ENCODE measurements at regions not wholly inside any gene's neighbourhood (a gene's known extent, or its start where the extent isn't known, plus 50 kb on each side); places are given as distances from the start of the nearest gene placed in this dataset.
A peak's percentile ranks its signal among the peaks of the same experiment; 100 is the strongest.

GRCh38 chr12:92528586-92528985 lies 174.2 kb upstream of the PLEKHG7 start:
- no peak for DNase-seq

GRCh38 chr12:92528097-92528496 lies 174.7 kb upstream of the PLEKHG7 start:
- no peak for DNase-seq

DNA sequence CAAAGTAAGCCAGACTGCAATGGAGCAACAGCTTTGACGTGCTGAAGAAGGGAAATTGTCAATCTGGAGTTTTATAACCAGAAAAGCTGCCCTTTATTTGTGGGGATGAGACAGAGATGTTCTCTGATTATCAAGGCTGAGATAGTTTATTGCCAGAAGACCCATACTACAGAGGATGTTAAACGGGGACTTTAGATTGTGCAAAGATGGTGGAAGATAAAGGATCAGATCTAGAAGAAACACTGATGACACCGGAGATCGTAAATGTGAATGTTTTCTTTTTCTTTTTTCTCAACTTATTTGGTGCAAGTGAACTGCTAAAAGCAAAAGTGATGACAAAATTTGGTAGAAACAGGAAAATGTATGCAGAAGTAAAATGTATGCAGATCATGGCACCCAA lies 178.3 kb upstream of the PLEKHG7 start:
- no peak for DNase-seq

- DNase-seq, result no peak
Measured at GRCh38 chr12:92520511-92520910, 182.3 kb upstream of the PLEKHG7 start.

GRCh38 chr12:92519284-92519683 lies 183.5 kb upstream of the PLEKHG7 start:
- DNase-seq, result no peak

DNA sequence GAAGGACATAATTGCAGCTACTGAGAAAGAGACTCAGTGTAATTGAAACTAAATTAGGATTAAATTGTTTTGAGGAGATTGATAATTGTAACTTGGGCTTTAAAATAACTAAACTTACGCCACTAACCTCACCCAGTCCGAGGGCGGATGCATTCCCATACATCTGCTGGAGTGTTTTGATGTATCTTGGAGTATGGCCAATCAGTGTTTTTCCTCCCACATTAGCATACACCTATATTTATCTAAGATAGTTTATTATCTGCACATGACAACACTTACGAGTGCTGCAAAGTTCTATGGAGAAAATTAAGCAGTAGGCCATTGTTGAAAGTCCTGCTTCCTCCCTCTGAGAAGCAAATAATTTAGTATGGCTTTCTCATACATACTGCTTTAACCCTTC lies 184.7 kb upstream of the PLEKHG7 start:
- DNase-seq, result no peak

GRCh38 chr12:92516277-92516600 lies 186.6 kb upstream of the PLEKHG7 start:
- DNase-seq, result peak; percentile 36

- DNase-seq, result no peak
Measured at GRCh38 chr12:92513231-92513730, 189.5 kb upstream of the PLEKHG7 start.

GRCh38 chr12:92511786-92512185 lies 191.0 kb upstream of the PLEKHG7 start:
- DNase-seq, result no peak

- no peak for DNase-seq
Measured at GRCh38 chr12:92509156-92509738, 193.5 kb upstream of the PLEKHG7 start.

DNA sequence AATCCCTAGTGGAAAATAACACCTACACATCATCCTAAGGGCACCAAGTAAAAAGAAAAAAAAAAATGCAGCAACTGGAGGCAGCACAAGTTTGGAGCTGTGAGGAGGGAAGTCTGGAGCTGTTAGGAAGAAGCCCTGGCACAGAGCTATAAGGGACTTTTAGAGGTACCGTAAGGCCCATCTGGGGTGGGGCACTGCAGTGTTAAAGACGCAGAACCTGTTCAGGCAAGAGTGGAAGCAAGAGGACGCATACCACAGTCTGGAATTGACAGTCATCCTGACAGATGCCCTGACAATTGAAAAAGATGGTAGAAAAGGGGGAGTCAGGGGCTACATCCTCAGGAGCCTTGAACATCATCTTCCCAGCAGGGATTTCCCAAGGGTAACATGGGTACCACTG lies 195.9 kb upstream of the PLEKHG7 start:
- DNase-seq, result no peak

DNA sequence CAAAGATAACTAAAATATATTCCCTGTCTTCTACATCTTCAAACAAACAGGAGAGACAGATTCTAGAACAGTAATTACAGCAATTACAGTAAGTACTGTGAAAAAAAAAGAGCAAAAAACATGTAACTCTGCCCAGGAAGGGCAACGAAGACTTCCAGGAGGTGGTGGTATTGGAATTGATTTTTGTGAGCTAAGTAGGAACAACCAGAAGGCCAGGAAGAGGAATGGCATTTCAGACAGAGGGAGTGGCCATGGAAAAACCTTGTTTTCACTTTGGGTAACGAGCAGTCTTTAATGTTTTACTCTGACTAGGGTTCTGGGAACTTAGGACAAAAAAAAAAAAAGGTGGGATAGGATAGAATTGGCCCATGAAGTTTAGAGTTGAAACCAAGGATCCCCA lies 196.3 kb upstream of the PLEKHG7 start:
- no peak for DNase-seq

- DNase-seq, result peak; percentile 51
Measured at GRCh38 chr12:92505254-92506231, 197.2 kb upstream of the PLEKHG7 start.

- no peak for DNase-seq
Measured at GRCh38 chr12:92504594-92504981, 198.2 kb upstream of the PLEKHG7 start.

- DNase-seq, result no peak
Measured at GRCh38 chr12:92503971-92504593, 198.7 kb upstream of the PLEKHG7 start.

DNA sequence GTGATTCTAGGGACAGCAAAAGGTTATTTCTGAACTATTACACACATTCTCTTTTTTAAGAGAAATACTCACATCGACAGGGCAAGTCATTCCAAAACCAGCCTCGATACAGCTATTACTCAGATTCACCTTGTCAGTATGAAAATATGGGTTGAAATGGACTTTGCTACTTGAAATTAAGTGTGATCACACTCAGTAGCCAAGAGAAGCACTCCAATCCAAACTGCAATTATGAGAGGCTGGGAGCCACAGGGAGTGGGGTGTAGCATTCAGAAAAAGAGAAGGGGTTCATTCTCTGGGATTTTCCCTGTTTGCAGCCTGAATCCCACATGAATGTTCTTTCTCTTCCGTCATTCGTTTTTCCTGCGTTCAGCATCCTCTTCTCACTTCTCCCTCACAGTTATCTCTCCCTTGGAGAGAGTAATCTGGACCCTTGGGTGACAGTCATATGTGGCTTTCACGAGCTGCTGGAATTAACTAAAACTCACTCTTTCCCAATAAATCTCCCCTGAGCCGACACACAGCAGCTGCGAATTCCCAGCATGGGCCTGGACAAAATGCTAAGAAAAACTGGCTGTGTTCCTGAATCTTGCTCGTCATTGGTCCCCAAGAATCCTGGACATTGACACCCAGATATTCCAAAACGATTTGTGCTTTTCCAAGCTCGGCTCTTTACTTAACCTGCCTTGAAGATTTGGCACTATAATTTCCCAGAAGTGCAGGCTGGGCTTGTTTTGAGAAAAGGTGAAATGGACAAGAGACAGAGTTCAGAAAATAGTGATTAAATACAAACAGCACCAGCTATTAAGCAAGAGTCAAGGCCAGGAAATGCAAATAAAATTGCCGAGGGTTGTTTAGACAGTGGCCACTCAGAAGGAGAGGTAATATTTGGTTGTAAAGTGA lies 199.5 kb upstream of the PLEKHG7 start:
- peak; percentile 88 for DNase-seq

DNA sequence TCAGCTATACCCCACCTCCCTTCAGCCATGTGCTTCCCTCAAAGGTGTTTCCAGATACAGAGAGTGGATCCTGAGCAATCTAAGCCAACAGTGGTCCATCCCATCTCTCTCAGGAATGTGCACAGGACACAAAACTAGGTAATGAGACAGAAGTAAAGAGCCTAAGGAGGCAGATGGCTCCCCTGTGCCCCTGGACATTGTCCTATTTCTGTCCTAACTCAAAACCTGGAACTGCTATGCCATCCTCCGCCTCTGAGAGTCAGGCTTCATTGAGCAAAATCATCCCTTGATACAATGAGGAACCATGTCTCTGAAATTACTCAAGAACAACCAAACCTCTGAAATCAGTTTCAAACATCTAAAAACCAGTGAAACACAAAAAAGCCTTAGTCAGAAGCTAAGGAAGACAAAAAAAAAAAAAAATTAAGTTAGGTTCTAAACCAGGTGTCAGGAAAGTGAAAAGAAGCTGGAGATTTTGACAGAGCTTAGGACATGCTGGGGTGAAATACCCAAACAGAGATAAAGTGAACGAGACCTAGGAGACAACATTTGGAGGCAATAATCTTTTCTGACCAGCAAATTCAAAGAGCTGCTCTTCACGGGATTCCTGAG lies 200.3 kb upstream of the PLEKHG7 start:
- DNase-seq, result peak; percentile 70

DNA sequence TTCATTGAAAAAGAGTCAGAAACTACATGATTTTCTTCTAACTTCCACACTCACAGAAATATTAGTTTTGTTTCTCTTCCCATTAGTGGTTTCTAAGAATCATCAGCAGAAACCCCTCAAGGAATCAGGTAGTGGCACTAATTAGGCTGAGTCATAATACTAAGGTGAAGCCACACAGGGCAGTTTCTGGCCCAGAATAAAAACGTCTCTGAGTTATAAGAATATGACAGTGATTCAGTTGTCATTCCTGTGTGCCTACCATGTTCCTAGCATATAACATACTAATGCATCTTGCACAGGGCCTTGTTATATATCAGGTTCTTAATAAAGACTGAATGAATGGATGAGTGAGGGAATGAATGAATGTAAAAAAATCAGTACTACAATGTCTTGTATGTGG lies 206.0 kb upstream of the PLEKHG7 start:
- no peak for DNase-seq

DNA sequence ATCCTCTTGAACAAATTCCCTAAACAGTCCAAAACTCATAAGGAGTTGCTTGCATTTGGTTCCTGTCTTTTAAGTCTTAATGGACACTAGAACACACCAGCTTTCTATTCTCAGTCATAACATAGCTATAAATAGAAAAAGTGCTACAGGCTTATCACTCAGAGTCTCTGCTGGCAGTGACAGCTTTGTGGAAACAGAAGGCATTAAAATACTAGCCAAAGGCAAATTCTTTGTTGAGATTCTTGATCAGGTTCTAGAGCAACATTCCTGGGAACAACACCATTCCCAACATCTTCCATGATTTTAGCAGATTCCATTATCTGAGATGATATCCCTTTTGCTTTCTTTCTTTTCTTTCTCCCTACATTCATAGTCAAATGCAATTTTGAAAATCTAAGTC lies 207.7 kb upstream of the PLEKHG7 start:
- DNase-seq, result no peak

DNA sequence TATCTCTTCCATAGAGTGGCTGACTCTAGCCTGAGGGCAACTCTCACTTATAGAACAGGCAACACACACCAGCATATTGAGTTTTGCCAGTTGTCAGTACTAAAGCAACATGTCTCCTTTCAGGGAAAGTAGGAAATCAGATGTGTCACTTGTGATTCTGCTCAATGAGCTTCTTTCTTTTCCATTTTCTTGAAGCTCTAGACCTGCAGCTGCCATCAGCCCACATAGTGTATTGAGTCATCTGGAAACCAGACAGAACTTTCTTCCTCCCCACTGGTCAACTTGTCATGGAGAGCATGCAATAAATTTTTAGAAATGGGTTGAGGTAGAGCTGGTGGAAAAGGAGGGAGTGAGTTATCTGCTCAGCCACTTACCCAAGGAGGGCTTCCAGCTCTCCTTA lies 209.0 kb upstream of the PLEKHG7 start:
- DNase-seq, result peak; percentile 32

GRCh38 chr12:92492995-92493394 lies 209.8 kb upstream of the PLEKHG7 start:
- no peak for DNase-seq

GRCh38 chr12:92492291-92492690 lies 210.5 kb upstream of the PLEKHG7 start:
- DNase-seq, result no peak

Measured in activated CD4-positive, alpha-beta T cell treated with anti-CD3 and anti-CD28 coated beads, Interleukin-2, Interleukin-6, amounts not matched to agents 100 ng/mL and 50 ng/mL, durations not matched to agents 16 hours and 8 hours (primary cell).